Renal pelvis (tissue), 1 donor: ENCODE measurements at regions not wholly inside any gene's neighbourhood (a gene's known extent, or its start where the extent isn't known, plus 50 kb on each side); places are given as distances from the start of the nearest gene placed in this dataset.

ENCODE experiments used
- DNase-seq: peaks from one replicate; pipeline ENCODE4 v3.0.0-alpha.2; 2013

GRCh38 chr4:38230821-38231563 is 270.8 kb downstream of the PTTG2 start:
- no peak for DNase-seq

- DNase-seq = no peak
These were observed 271.4 kb downstream of the PTTG2 start for GRCh38 chr4:38231626-38232025.

- DNase-seq = no peak
These were observed 272.5 kb downstream of the PTTG2 start for GRCh38 chr4:38232741-38233140.

GRCh38 chr4:38233727-38234480 is 273.7 kb downstream of the PTTG2 start:
- DNase-seq = no peak

GRCh38 chr4:38235354-38235753 is 275.2 kb downstream of the PTTG2 start:
- no peak for DNase-seq

- DNase-seq = no peak
These were observed 275.8 kb downstream of the PTTG2 start for GRCh38 chr4:38236003-38236402.

GRCh38 chr4:38236503-38236902 is 276.3 kb downstream of the PTTG2 start:
- no peak for DNase-seq

GRCh38 chr4:38237139-38237538 is 276.9 kb downstream of the PTTG2 start:
- no peak for DNase-seq

GRCh38 chr4:38241541-38241940 is 281.3 kb downstream of the PTTG2 start:
- no peak for DNase-seq

- DNase-seq = no peak
These were observed 281.9 kb downstream of the PTTG2 start for GRCh38 chr4:38242101-38242500.

GRCh38 chr4:38242822-38243387 is 282.7 kb downstream of the PTTG2 start:
- DNase-seq = no peak

GRCh38 chr4:38243388-38244053 is 283.3 kb downstream of the PTTG2 start:
- no peak for DNase-seq

- DNase-seq = no peak
These were observed 294.6 kb downstream of the PTTG2 start for GRCh38 chr4:38254825-38255224.

- DNase-seq = no peak
These were observed 295.4 kb downstream of the PTTG2 start for GRCh38 chr4:38255572-38255971.

- no peak for DNase-seq
These were observed 306.4 kb downstream of the PTTG2 start for GRCh38 chr4:38266616-38267015.

GRCh38 chr4:38268108-38268820 is 308.1 kb downstream of the PTTG2 start:
- DNase-seq = no peak

GRCh38 chr4:38268837-38269236 is 308.6 kb downstream of the PTTG2 start:
- DNase-seq = no peak

GRCh38 chr4:38273407-38273806 is 313.2 kb downstream of the PTTG2 start:
- DNase-seq = no peak

GRCh38 chr4:38275331-38276100 is 315.3 kb downstream of the PTTG2 start:
- peak; percentile 87 for DNase-seq

- no peak for DNase-seq
These were observed 318.1 kb downstream of the PTTG2 start for GRCh38 chr4:38278255-38278654.

- no peak for DNase-seq
These were observed 318.9 kb downstream of the PTTG2 start for GRCh38 chr4:38279077-38279476.
